ENCODE measurements at regions not wholly inside any gene's neighbourhood (a gene's known extent, or its start where the extent isn't known, plus 50 kb on each side); places are given as distances from the start of the nearest gene placed in this dataset.

DNA sequence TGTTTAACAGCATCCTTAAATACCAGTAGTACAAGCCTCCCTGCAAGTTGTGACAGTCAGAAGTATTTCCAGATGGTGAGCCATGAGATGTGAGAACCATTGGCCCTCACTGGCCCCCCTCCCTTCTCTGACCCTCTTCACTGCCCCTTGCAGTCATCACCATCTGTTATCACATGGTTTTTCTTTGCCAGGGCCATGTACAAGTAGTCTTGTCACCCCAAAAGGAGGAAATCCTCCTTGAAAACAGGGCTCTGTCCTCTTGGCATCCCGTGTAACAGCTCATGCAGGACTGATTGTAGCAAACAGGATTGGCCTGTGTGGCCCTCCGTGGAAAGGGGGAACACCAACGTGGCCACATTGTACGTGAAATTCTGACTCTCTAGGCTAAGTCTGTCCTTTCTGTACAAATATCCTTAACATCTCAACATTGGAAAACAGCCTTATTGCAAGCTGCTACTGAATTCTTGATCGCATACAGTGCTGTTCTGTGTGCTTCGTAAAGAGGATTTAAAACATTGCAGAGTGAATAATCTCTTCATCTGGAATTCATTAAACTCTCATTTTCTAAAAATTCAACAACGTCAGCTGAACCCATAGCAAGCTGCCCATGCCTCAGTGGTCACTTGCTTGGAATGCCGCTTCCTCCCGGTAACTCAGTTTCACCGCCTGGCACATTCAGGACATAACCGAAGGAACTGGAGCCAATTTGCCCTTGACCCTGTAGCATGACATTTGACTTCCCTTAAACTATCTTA lies 171.7 kb downstream of the ATPSCKMT start:
- TF ChIP-seq, protein P1, sequence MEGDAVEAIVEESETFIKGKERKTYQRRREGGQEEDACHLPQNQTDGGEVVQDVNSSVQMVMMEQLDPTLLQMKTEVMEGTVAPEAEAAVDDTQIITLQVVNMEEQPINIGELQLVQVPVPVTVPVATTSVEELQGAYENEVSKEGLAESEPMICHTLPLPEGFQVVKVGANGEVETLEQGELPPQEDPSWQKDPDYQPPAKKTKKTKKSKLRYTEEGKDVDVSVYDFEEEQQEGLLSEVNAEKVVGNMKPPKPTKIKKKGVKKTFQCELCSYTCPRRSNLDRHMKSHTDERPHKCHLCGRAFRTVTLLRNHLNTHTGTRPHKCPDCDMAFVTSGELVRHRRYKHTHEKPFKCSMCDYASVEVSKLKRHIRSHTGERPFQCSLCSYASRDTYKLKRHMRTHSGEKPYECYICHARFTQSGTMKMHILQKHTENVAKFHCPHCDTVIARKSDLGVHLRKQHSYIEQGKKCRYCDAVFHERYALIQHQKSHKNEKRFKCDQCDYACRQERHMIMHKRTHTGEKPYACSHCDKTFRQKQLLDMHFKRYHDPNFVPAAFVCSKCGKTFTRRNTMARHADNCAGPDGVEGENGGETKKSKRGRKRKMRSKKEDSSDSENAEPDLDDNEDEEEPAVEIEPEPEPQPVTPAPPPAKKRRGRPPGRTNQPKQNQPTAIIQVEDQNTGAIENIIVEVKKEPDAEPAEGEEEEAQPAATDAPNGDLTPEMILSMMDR (conservative IDR thresholded peaks at IDR 0.05) = no peak
- TF ChIP-seq ZFX (IDR thresholded peaks at IDR 0.05) = no peak; the same call in 1 of the 2 replicates
